A549 (cell line): ENCODE measurements at regions not wholly inside any gene's neighbourhood (a gene's known extent, or its start where the extent isn't known, plus 50 kb on each side); places are given as distances from the start of the nearest gene placed in this dataset.

Source experiments
- small RNA-seq, 6 experiments: library from RNA; depleted of rRNA; stranded (forward); fragments of <200 nt; gene quantifications; one replicate each; pipeline ENCODE3, GENCODE V24; 2012

Small RNA genes lying in the stretch of these regions (small RNA-seq; reads per million reads assigned to genes)
- gene PIEZO1P1, result 0 reads per million in 6 experiments
